NCI-H2196 (cell line): ENCODE measurements at regions not wholly inside any gene's neighbourhood (a gene's known extent, or its start where the extent isn't known, plus 50 kb on each side); places are given as distances from the start of the nearest gene placed in this dataset.
A peak's percentile ranks its signal among the peaks of the same experiment; 100 is the strongest.
"Not testable (repeated sequence)": the region's sequence is repeated elsewhere in the genome, so short reads cannot be mapped to it uniquely, and the experiment has no call there.

Experiments used
- DNase-seq: peaks from one replicate; lab custom pipeline; 2025; ENCODE audit not compliant: unreplicated experiment; lab: John Stamatoyannopoulos, UW

DNA sequence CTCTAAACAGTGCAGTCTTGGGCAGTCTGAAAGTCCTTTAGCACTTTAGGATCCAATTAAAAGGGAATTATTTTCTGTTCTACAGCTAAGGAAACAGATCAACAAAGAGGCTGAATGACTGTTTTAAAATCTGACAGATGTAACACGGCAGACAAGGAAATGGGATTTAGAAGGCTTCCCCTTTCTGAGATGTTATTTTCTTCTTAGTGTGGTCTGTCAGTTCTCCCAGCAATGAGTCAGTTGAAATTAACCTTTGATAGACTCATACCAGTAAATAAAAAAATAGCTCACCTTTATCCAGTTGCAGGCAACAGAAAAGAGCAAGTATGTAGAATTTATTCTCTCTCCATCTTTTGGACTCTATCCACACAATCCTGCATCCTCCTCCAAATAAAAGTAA is 98.1 kb downstream of the NEDD1 start:
- DNase-seq = no peak

DNA sequence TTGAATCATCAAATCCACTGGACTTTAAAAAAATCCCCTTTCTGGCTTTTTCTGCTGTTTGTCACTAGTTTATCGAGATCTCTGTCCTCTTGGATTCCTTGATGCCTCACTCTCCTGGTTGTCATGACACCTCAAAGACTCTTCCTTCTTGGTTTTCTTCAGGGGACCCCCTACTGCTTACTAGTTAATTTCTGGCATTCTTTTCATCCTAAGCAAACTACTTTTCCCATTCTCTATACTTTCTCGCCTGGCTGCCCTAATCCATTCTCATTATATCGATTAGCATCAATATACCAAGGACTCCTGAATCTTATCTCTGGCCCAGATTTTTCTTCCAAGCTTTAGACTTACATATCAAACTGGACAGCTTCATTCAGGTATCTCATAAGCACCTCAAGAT is 98.6 kb downstream of the NEDD1 start:
- no peak for DNase-seq

DNA sequence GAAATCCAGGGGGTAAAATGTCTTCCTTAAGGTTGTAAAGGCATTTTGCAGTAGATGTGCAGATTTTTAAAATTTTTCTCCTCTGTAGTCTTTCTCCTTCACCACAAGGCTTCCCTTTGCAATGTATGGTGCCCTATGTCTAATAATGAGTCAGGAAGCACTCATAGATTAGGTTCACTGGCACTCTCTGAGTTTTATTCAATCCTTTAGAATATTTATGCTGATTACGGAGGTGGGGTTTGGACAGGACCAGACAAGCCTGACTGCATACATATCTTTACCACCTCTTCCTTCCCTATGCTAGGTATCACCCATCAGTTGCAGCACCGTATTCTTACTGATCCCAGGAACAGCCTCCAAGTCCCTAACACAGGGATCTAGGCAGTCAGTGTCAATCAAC is 99.5 kb downstream of the NEDD1 start:
- DNase-seq = no peak

DNA sequence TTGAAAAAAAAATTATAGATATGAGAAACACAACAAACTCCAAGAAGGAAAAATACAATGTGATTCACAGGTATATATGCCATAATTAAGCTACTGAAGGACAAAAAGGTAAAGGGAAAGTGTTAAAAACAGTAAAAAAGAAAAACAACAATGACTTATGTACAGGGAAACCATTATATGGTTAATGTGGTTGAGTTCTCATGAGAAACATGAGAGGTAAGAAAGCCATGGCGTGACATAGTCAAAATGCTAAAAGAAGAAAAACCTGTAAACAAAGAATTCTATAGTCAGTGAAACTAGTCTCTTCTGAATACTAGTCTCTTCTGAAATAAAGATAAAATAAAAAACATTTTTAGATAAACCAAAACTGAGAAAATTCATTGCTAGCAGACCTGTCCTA is 109.1 kb downstream of the NEDD1 start:
- DNase-seq = no peak

DNA sequence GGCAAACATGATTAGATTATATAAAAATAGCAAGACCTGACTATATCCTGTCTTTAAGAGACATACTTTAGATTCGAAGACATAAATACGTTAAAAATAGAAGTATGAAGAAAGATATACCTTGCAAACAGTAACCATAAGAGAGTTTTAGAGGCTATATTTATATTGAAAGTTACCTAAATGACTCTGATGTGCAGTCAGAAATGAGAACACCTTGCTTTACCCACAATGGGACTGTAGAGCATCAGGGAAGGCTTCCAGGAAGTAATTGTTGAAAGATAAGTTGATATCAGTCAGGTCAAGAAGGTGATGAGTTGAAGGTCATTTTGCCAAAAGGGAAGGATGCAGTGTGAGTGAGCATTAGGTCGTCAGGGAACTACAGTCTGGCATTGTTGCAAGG is 110.2 kb downstream of the NEDD1 start:
- DNase-seq = no peak

DNA sequence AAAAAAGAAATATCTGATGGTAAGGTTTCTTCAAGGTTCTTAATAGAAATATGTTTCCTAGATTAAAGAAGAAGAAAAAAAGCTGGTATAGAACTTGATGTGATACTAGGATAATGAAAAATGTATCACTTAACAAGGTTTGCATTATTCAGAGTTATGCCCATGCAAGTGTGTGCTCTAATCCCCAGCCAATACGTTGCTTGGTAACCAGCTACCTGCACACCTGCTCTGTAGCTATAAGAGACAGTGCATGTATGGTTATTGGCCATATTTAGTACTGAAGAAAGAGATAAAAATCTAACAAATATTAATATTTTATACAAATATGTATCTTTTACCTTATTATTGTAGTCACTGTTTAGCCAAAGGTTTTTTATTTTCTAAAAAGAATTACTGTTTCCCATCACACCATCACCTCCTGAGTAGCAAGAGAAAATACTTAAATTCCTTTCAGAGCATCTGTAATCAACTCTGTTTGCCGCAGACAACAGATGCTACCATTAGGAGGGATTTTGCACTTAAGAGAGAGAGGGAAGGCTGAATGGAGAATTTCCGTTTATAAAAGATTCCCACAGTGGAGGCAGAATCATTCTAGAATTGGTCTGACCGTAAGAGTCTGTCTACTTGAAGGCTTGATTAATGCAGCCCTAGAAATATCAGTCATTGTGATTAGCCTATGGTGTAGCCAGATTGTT is 115.6 kb downstream of the NEDD1 start:
- DNase-seq = peak; percentile 39

DNA sequence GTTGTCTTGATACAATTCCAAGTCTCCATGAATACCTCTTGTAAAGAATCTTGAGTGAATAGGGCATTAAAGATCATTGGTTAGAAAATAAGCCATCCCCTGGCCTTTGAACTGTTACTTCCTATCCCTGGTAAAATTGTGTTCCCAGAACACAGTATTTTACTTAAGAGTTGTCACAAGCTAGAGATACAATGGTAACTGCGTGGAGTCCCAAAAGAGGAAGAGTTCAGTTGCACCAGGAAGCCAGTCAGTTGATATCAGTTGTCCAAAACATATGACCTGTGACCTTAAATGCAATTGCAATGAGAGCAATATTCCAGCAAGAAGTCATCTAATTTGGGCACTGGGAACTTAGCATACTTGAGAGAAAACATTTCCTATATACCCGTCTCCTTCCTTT is 117.3 kb downstream of the NEDD1 start:
- DNase-seq = no peak

DNA sequence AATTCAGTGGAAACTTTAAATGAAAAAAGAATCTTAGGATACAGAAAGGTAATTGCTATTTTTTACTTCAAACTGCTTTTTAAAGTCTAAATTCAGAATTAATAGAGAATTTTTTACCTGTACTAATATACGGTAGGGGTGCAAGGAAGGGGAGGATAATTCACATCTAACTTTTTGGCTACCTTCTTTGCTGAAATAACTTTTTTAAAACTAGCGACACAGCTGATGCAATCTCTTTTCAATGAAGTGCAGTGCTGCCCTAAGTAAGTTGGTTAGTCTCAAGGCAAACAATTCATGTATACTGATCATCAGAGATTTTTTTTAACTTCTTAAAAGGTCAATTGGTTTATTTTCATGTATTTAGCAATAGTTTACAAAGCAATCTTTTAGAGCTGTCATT is 119.8 kb downstream of the NEDD1 start:
- DNase-seq = no peak

DNA sequence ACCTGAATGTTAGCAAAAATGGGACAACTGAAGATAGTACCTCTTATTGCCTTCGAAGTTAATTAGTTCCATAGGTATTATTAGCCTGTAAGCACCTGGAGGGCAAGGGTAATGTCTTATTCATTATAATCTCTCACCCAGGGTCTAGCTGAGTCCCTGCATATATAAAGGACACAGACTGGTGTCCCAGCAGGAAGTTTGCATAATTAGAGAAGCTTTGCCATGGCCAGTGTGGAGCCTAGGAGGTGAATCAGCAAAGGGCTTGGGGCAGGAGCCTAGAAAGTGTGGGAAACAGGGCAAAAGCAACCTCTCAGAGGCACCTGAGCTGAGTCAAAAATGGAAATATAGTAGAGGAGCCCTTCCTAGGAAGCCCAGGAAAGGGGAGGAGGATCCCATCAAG is 120.4 kb downstream of the NEDD1 start:
- DNase-seq = no peak

DNA sequence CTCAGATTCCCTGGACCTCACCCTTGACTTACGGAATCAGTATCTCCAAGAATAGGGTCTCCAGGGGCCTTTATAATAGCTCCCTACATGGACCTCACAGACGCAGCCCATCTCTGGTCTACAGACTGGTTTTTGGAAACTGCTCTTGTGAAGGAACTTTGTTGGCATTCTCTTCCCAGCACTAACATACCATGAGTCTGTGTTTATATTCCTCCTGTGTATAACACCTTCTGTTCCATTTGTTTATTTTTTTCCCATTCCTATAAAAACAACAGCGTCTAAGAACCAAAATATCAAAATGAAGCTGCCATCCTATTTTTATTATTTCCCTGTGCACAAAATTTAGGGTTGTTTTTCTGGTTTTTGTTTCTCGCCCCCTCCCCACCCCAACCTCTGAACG is 131.1 kb downstream of the NEDD1 start:
- DNase-seq = no peak

DNA sequence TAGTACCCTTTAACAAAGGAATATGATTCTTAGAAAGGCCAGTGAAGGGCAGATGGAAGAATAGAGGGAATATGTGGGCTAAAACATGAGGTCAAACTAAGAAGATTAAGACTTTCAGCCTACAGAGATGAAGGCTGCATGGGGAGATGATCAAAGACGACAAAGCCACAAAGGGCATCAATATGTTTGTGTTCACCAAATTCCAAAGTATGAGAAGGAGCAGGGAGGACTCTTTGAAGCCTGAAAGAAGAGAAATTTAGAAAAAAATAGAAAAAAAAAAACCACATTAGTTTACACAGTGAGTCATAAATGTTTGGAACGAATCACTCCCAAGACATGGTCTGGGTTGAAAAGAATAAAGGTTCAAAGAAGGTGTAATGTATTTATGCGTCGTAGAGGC is 131.8 kb downstream of the NEDD1 start:
- no peak for DNase-seq

DNA sequence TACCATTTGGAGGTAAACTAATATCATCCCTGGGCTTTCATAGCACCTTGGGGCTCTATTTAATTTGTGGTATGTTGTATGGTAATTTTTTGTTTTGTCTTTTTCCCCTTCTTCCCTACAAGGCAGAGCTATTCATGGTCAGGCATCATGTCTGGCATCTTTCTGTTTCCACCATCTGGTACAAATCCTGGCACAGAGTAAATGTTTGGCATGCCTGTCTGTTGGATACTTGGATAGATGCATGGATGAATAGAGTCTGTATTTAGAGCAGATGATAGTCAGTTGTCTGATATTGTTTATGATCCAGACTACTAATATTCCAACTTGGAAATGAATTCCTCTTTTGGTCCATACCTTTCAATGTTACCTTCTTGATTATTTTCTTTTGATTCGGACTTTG is 139.8 kb downstream of the NEDD1 start:
- no peak for DNase-seq

DNA sequence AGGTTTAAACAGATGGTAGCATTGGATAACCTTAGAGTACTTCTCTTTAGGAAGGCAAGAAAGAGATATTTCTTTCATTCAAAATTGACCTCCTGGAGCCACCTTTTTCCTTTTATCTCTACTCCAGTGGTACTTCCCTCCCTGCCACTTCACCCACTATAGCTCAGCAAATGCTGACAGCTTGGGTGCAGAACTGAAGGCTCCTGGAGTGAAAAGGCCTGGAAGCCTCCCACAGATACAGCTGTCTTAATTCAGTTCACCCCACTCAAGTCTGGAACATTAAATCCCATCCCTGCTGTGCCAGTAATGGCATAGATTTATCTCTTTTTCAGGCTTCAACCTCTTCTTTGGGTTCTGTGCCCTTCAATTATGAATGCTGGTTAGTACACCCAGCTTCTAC is 140.3 kb downstream of the NEDD1 start:
- no peak for DNase-seq

DNA sequence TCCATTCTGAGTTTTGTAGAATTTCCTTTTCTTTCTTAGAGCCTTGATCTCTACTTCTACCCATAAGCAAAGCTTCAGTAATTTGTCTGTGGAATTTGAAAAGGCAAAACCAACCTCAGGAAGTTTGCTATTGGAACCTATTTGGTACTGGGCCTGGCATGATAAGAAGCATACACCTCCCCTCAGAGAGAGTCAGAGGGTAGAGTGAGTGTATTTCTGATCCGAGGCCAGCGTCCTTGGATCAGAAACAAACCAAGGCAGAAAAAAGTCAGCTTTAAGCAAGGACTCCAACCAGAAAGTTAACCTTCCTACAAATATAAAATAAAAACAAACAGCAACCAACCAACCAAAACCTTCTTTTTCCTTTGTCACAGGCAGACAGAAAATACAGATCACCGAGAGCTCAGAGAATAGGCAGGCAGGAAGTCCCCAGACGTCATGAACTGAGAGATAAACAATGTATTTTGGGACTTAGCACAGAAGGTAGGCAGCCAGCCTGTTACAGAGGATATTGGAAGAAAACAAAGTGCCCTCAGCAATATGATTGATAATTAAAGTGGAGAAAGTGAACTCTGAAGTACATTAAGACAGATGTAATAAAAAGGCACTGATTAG is 141.5 kb downstream of the NEDD1 start:
- no peak for DNase-seq

DNA sequence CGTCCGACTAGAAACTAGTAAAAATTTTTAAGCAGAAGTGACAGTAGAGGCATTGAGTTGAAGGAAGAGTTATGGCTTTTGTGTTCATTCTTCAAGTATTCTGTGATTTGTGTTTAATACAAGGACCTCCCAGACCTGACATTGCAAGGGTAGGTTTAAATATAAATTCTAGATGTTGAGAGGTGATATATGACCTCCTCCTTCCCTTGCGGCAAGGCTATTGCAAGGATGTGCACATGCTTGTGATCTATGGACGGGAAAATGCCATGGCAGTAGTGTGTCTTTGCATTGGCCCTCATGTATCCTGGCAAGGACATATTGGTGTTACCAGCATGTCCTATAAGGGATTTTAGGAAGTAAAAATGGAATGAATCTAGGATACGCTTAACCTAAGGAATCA is 143.5 kb downstream of the NEDD1 start:
- no peak for DNase-seq

DNA sequence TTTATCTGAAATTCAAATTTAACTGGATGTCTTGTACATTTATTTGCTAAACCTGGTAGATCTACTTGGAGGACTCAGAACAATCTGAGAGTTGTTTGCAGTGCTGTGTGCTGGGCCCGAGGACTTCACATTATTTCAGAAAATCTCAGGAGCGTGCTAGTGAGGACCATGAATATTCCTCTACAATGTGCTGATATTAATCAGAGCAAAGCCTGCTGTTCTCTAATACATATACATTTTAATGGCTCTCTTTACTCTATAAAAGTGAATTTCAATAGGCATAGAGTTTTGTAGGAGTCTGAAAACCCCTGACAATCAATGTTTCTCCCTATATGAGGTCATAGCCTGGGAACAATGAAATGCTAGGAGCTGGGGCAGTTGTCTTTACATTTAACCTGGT is 144.3 kb downstream of the NEDD1 start:
- DNase-seq = no peak

DNA sequence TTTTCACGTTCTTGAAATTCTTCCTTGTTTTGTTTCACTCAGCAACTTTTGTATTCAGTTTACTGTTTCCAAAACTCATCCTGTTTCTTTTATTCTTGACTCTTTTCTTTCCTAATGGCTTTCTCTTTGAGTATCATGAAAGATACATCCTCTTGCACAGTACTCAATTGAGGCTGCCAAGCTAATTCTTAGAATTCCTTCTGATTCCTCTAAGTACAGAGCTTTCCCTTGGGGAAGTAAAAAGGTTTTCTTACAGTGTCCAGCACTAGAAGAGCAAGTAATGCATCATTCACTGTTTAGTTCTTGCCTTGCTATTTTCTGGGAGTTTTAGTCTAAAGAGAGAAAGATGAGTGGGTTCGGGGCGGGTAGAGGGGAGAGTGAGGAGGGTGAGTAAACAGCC is 154.1 kb downstream of the NEDD1 start:
- DNase-seq = no peak

DNA sequence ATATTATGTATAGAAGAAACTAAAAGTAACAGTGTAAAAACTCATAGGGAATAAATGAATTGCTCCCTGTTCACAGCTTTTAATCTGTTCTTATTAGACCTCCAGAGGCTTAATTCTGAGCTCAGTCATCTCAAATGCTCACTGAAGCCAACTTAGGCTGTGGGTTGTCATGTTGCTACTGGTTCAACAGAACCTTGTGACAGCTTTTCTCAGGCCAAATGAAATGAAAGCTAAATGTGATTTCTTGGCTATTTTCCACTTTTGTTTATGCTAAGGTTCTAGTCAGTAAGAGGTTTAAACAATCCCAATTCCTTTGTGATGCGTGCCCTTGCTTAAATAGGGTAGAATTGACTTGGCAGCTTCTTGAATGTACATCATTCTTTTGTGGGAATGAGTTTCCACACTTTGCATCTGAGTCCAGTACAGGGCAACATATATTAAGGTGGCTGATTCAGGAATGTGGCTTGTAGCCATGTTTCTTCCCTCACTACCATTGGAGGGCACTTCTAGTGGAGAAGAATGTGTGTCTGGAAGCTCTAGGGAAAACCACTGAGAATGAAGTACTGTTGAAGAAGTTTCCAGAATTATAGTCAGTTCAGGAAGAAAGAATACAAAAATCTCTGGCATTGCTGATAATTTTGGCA is 156.4 kb downstream of the NEDD1 start:
- no peak for DNase-seq

DNA sequence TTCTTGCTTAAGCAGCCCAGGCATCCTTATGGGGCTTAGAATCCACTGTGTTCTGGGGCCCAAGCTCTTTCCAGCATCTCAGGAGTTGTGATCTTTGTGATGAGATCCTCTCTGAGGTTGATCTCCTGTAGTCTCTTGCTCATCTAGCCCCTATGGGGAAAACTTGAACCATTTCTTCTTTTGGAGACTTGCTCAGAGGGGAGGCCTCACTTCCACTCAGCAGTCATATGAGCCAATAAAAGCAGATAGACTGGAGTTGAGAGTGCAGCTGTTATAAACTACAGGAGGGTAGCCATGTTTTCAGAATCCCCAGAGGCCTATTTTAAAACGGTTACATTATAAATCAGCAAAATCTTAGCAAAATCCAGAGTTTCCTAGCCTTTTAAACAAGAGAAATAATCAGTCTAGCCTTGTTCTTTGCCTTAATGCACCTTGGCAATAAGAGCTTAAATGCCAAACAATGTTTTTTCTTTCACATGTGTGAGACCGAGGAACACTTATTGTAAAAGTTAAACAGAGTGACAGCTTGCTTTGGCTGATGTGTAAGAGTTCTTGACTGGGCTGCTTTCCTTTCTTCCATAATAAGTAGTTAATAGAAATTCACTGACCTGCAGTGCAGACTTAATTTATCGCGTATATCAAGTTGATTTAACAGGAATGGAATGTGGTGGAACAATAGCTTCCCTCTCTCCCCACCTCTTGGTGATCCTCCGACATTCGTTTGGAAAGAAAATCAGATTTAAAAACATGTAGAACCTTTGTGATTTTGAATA is 168.3 kb downstream of the NEDD1 start:
- DNase-seq = no peak

DNA sequence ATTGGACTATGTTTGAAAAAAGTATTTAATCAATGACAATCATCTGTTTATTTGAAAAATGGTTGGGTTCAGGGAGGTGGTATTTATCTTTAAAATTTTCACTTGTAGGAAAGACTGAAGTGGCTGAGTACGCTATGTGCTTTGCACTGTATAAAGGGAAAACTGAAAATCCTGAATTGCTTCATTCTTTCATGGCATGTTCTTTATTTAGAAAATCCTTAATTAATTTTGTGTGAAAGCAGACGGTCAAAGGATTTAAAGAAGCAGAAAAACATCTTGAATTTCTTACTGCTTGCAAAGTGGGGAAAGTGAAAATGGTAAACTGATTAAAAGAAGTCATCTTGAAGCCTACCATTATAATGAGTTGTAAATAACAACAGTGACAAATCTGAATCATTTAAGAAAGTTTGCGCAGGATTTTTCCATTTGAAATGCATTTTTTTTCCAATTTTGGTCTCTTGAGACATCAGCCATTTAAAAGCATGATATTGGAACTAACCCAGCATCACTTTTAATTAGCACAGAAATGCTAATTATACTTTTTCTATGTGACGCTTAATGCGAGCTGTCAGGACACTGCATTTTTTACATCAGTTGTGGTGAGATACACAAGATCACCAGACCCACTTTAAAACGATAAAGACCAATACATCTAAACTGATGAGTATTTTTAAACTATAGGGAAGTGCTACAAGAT is 169.0 kb downstream of the NEDD1 start:
- DNase-seq = no peak

DNA sequence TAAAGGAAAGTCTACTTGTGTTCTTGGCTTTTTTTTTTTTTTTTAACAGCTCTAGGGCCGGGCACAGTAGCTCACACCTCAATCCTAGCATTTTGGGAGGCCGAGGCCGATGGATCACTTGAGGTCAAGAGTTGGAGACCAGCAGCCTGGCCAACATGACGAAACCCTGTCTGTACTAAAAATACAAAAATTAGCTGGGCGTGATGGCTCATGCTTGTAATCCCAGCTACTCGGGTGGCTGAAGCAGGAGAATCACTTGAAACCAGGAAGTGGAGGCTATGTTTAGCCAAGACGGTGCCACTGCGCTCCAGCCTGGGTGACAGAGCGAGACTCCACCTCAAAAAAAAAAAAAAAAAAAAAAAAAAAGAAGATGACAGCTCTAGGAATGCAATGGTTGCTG is 169.9 kb downstream of the NEDD1 start:
- not testable (repeated sequence) for DNase-seq
